CD1c-positive myeloid dendritic cell (primary cell): ENCODE measurements at regions not wholly inside any gene's neighbourhood (a gene's known extent, or its start where the extent isn't known, plus 50 kb on each side); places are given as distances from the start of the nearest gene placed in this dataset.
"Not testable (repeated sequence)": the region's sequence is repeated elsewhere in the genome, so short reads cannot be mapped to it uniquely, and the experiment has no call there.

Experiments
- DNase-seq: peaks from one replicate; pipeline ENCODE4 v3.0.0-alpha.2; 2016; ENCODE audit errors: extremely low spot score

GRCh38 chr2:3115301-3116042 lies 262.1 kb downstream of the EIPR1 start:
- no peak for DNase-seq

- no peak for DNase-seq
Observed at GRCh38 chr2:3114406-3115185, 263.0 kb downstream of the EIPR1 start.

- no peak for DNase-seq
Observed at GRCh38 chr2:3113769-3114168, 263.8 kb downstream of the EIPR1 start.

- no peak for DNase-seq
Observed at GRCh38 chr2:3113122-3113521, 264.5 kb downstream of the EIPR1 start.

GRCh38 chr2:3112553-3112952 lies 265.1 kb downstream of the EIPR1 start:
- no peak for DNase-seq

- no peak for DNase-seq
Observed at GRCh38 chr2:3112131-3112530, 265.5 kb downstream of the EIPR1 start.

- no peak for DNase-seq
Observed at GRCh38 chr2:3110994-3111666, 266.5 kb downstream of the EIPR1 start.

- no peak for DNase-seq
Observed at GRCh38 chr2:3110555-3110954, 267.1 kb downstream of the EIPR1 start.

- DNase-seq, result no peak
Observed at GRCh38 chr2:3108710-3109702, 268.6 kb downstream of the EIPR1 start.

GRCh38 chr2:3108105-3108504 lies 269.5 kb downstream of the EIPR1 start:
- no peak for DNase-seq

GRCh38 chr2:3107567-3107966 lies 270.1 kb downstream of the EIPR1 start:
- DNase-seq, result no peak

- DNase-seq, result no peak
Observed at GRCh38 chr2:3105814-3106569, 271.6 kb downstream of the EIPR1 start.

- not testable (repeated sequence) for DNase-seq
Observed at GRCh38 chr2:3104958-3105813, 272.4 kb downstream of the EIPR1 start.

GRCh38 chr2:3104261-3104660 lies 273.4 kb downstream of the EIPR1 start:
- DNase-seq, result no peak

GRCh38 chr2:3102922-3103569 lies 274.6 kb downstream of the EIPR1 start:
- no peak for DNase-seq

GRCh38 chr2:3102081-3102921 lies 275.3 kb downstream of the EIPR1 start:
- DNase-seq, result no peak

GRCh38 chr2:3101016-3101942 lies 276.3 kb downstream of the EIPR1 start:
- no peak for DNase-seq
